ENCODE measurements at regions not wholly inside any gene's neighbourhood (a gene's known extent, or its start where the extent isn't known, plus 50 kb on each side); places are given as distances from the start of the nearest gene placed in this dataset.

DNA sequence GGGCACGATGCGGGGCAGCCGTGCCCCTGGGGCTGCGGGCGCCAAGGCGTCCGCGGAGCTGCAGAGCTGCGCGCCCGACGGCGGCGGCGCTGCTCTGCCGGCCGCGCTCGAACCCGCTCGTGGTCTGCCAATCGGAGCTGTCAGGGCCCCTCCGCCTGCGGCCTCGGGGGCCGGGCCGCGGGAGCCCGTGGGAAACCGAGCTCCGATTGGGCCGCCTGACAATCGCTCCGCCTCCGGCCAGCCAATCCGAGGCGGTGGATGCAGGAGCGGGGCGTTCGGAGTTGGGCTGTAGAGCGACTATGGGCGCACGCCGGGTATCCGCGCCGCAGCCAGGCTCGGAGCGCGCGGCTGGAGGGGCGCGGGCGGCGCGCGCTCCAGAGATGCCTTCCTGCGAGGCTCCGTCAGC is 100.5 kb upstream of the SOD1 start:
- peak overlapping the region; percentile 91 for H3K4me3 Mint-ChIP-seq
- peaks cover 10% of the 10 kb centered on the region for H3K27me3 ChIP-seq
- peak; percentile 99 for DNase-seq (ENCODE audit: low spot score)
- H3K4me3 ChIP-seq, result peak overlapping the region; percentile 81
- H3F3A ChIP-seq (ENCODE audit: low read depth), result peaks cover 62% of the 10 kb centered on the region
- H2AFZ ChIP-seq (replicated peaks), result peak overlapping the region; percentile 30
- H3K79me2 ChIP-seq (ENCODE audit: low read depth), result peaks cover 56% of the 10 kb centered on the region
- no peaks in the 10 kb centered on the region for H3K9me3 Mint-ChIP-seq
- peaks cover 41% of the 10 kb centered on the region for H3K4me1 ChIP-seq
- H3K4me2 ChIP-seq, result peak overlapping the region; percentile 94
- peaks cover 12% of the 10 kb centered on the region for H3K36me3 Mint-ChIP-seq
- no peak overlapping the region for H3K27ac Mint-ChIP-seq
- H3K27ac ChIP-seq, result peak overlapping the region; percentile 81
- no peaks in the 10 kb centered on the region for H3K36me3 ChIP-seq
- peaks cover 6% of the 10 kb centered on the region for H3K27me3 Mint-ChIP-seq (ENCODE audit: insufficient read depth, low read depth)
- peaks cover 46% of the 10 kb centered on the region for H3K4me1 Mint-ChIP-seq
- H4K20me1 ChIP-seq (ENCODE audit: low read depth), result peaks cover 17% of the 10 kb centered on the region
- TF ChIP-seq, protein P1, sequence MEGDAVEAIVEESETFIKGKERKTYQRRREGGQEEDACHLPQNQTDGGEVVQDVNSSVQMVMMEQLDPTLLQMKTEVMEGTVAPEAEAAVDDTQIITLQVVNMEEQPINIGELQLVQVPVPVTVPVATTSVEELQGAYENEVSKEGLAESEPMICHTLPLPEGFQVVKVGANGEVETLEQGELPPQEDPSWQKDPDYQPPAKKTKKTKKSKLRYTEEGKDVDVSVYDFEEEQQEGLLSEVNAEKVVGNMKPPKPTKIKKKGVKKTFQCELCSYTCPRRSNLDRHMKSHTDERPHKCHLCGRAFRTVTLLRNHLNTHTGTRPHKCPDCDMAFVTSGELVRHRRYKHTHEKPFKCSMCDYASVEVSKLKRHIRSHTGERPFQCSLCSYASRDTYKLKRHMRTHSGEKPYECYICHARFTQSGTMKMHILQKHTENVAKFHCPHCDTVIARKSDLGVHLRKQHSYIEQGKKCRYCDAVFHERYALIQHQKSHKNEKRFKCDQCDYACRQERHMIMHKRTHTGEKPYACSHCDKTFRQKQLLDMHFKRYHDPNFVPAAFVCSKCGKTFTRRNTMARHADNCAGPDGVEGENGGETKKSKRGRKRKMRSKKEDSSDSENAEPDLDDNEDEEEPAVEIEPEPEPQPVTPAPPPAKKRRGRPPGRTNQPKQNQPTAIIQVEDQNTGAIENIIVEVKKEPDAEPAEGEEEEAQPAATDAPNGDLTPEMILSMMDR (IDR thresholded peaks at IDR 0.05), result peak; percentile 55
- no peak for TF ChIP-seq EZH2phosphoT487 (IDR thresholded peaks at IDR 0.05)
- TF ChIP-seq EZH2 (IDR thresholded peaks at IDR 0.05), result no peak
- H3K9me3 ChIP-seq (ENCODE audit: low read depth), result no peaks in the 10 kb centered on the region
- H3K9ac ChIP-seq, result peak overlapping the region; percentile 47

DNA sequence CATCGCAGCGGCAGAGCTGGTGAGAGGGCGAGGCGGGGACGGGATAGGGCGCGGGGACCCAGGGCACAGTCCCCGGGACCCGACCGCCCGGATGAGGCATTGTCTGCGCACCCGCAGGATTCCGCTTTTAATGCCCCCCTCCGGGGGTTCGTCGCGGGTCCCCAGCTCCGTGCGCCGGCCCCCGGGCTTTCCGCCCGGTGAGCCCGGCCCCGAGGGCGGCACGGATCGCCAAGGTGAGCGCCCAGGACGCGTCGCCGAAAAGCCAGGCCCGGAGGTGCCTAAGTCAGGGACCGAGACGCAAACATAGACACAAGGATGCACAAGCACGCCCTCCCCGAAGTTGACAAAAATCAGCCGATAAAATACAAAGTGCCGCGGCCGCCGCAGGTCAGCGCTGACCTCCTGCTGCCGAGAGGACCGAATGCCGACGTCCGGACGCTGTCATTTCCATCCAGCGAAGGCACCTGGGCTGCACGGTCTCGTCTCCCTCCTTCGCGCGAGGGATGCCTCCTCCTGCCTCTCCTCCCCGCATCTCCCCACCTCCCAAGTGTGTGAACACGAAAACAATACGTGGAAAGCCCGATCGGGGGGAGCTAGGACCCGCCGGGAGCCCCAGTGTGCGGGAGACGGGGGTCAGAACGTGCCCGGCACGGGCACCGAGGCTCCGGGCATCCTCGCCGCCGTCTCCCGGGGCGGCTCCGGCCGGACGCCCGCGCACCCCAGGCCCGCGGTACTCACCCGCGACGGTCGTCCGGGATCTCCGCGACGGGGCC is 101.1 kb upstream of the SOD1 start:
- H3K4me1 ChIP-seq, result peaks cover 47% of the 10 kb centered on the region
- no peaks in the 10 kb centered on the region for H3K9me3 Mint-ChIP-seq
- peak overlapping the region; percentile 94 for H3K4me2 ChIP-seq
- TF ChIP-seq EZH2 (IDR thresholded peaks at IDR 0.05) (no peak), EZH2phosphoT487 (IDR thresholded peaks at IDR 0.05) (no peak)
- TF ChIP-seq, protein P1 (IDR thresholded peaks at IDR 0.05), result no peak
- H3K36me3 Mint-ChIP-seq, result peaks cover 12% of the 10 kb centered on the region
- no peak overlapping the region for H3K27ac Mint-ChIP-seq
- peaks cover 62% of the 10 kb centered on the region for H3K79me2 ChIP-seq (ENCODE audit: low read depth)
- H3K4me3 ChIP-seq, result peak overlapping the region; percentile 81
- H3K9ac ChIP-seq, result peak overlapping the region; percentile 20
- H3F3A ChIP-seq (ENCODE audit: low read depth), result peaks cover 68% of the 10 kb centered on the region
- H3K27me3 ChIP-seq, result peaks cover 10% of the 10 kb centered on the region
- no peak overlapping the region for H3K27ac ChIP-seq
- H3K36me3 ChIP-seq, result no peaks in the 10 kb centered on the region
- peak overlapping the region; percentile 30 for H2AFZ ChIP-seq (replicated peaks)
- H3K4me3 Mint-ChIP-seq, result peak overlapping the region; percentile 92
- peaks cover 6% of the 10 kb centered on the region for H3K27me3 Mint-ChIP-seq (ENCODE audit: insufficient read depth, low read depth)
- H3K4me1 Mint-ChIP-seq, result peaks cover 52% of the 10 kb centered on the region
- peaks cover 17% of the 10 kb centered on the region for H4K20me1 ChIP-seq (ENCODE audit: low read depth)
- no peaks in the 10 kb centered on the region for H3K9me3 ChIP-seq (ENCODE audit: low read depth)
- peak; percentile 71 for DNase-seq (ENCODE audit: low spot score)

DNA sequence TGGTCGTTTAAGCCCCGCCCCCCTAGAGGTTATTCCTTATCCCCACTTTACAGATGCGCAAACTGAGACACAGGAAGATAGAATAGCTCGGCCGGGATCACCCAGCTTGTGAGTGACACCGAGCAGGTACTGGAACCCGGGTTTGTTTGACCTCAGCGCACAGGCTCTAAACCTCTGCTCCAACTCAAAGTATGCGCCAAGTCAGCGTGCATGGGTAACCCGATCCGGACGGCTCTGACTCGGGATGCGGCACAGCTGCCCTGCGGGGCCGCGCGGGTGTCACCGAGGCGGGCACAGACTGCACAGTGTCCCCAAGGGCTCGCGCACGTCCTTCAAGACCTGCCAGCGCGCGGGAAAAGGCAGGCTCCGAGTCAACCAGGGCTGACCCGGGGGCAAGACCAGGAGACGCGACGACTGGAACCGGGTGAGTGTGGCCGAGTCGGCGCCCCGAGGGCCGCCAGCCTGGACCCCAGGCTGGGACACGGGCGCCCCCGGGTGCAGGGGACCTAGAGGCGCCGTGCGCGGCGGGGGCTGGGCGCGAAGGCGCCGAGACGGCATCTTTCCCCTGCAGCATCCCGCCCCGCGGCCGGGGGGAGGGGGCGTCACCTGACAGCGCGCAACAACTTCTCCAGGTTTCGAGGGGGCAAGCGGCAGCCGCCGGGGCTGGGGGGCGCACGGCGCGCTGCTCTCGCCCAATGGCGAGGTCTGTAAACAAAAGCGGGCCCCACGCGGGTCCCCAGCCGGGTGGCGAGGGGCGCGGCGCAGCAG is 101.9 kb upstream of the SOD1 start:
- TF ChIP-seq, protein P1 (IDR thresholded peaks at IDR 0.05), result no peak
- TF ChIP-seq EZH2 (IDR thresholded peaks at IDR 0.05) (no peak), EZH2phosphoT487 (IDR thresholded peaks at IDR 0.05) (no peak)
- H3K4me1 Mint-ChIP-seq, result peaks cover 59% of the 10 kb centered on the region
- H3K27ac ChIP-seq, result no peak overlapping the region

More for the DNA sequence above, 101.9 kb upstream of the SOD1 start:
- peaks cover 17% of the 10 kb centered on the region for H4K20me1 ChIP-seq (ENCODE audit: low read depth)
- Mint-ChIP-seq H3K27me3 (ENCODE audit: insufficient read depth, low read depth) (peaks cover 6% of the 10 kb centered on the region), H3K36me3 (peaks cover 8% of the 10 kb centered on the region), H3K9me3 (no peaks in the 10 kb centered on the region), H3K4me3 (peak overlapping the region; percentile 92), H3K27ac (no peak overlapping the region)
- H3K4me3 ChIP-seq, result peak overlapping the region; percentile 81
- H3K27me3 ChIP-seq, result peaks cover 10% of the 10 kb centered on the region
- H3K9ac ChIP-seq, result peak overlapping the region; percentile 20
- no peak overlapping the region for H2AFZ ChIP-seq (replicated peaks)
- H3K4me2 ChIP-seq, result peak overlapping the region; percentile 94
- H3F3A ChIP-seq (ENCODE audit: low read depth), result peaks cover 65% of the 10 kb centered on the region
- H3K79me2 ChIP-seq (ENCODE audit: low read depth), result peaks cover 70% of the 10 kb centered on the region
- H3K4me1 ChIP-seq, result peaks cover 55% of the 10 kb centered on the region
- peak; percentile 72 for DNase-seq (ENCODE audit: low spot score)
- no peaks in the 10 kb centered on the region for H3K36me3 ChIP-seq
- H3K9me3 ChIP-seq (ENCODE audit: low read depth), result no peaks in the 10 kb centered on the region
